Testis (tissue), 2 donors: ENCODE measurements at regions not wholly inside any gene's neighbourhood (a gene's known extent, or its start where the extent isn't known, plus 50 kb on each side); places are given as distances from the start of the nearest gene placed in this dataset.

Experiments used
- POLR2A ChIP-seq: fragments of 450-650 bp; IDR thresholded peaks from one replicate; pipeline ENCODE4 v1.6.1; 2017; ENCODE audit warnings: antibody characterized with exemption, mild to moderate bottlenecking, moderate library complexity
- TF ChIP-seq, protein P1 (sequence below), 3 experiments: fragments of 450-650 bp in 2 of 3; fragments of 200-600 bp in 1 of 3; sonication (generic) in 1 of 3; IDR thresholded peaks; one replicate each; pipeline ENCODE4 v1.5.1; 2016 to 2019; ENCODE audit warnings: antibody characterized with exemption in 3 of 3, mild to moderate bottlenecking in 2 of 3, moderate library complexity in 1 of 3

DNA sequence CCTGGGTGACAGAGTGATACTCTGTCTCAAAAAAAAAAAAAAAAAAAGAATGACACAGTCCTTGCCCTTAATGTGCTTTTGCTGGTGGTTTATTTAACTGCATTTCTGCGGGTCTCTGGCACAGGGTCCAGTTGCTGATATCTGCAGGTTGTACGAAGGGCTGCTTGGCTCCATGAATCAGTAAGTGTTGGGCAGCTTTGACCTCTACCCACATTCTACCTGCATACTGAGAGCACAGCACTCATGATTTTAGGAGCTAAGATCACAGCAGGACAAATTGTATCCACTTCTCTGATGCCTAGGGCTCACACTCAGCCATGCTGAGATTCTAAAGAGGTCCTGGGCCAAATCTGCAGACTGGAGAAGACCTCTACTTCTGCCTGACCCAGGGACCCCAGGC is 119.4 kb upstream of the MYCN start:
- no peak for TF ChIP-seq POLR2A
- TF ChIP-seq, protein P1, sequence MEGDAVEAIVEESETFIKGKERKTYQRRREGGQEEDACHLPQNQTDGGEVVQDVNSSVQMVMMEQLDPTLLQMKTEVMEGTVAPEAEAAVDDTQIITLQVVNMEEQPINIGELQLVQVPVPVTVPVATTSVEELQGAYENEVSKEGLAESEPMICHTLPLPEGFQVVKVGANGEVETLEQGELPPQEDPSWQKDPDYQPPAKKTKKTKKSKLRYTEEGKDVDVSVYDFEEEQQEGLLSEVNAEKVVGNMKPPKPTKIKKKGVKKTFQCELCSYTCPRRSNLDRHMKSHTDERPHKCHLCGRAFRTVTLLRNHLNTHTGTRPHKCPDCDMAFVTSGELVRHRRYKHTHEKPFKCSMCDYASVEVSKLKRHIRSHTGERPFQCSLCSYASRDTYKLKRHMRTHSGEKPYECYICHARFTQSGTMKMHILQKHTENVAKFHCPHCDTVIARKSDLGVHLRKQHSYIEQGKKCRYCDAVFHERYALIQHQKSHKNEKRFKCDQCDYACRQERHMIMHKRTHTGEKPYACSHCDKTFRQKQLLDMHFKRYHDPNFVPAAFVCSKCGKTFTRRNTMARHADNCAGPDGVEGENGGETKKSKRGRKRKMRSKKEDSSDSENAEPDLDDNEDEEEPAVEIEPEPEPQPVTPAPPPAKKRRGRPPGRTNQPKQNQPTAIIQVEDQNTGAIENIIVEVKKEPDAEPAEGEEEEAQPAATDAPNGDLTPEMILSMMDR (IDR thresholded peaks at IDR 0.05), result no peak
